OCI-LY7 (cell line): ENCODE measurements at regions not wholly inside any gene's neighbourhood (a gene's known extent, or its start where the extent isn't known, plus 50 kb on each side); places are given as distances from the start of the nearest gene placed in this dataset.

ENCODE experiments used
- CTCF ChIP-seq: fragments of 200-600 bp; sonication (generic); conservative IDR thresholded peaks from 2 replicates; pipeline ENCODE4 v1.5.1; 2014; ENCODE audit warnings: mild to moderate bottlenecking, antibody characterized with exemption, low read length, moderate library complexity, mixed read lengths
- EZH2phosphoT487 ChIP-seq: fragments of 200-600 bp; sonication (generic); IDR thresholded peaks from 2 replicates; pipeline ENCODE4 v1.6.1; 2018; ENCODE audit warnings: low read depth, borderline replicate concordance, mild to moderate bottlenecking, mixed run types, antibody characterized with exemption, low read length, moderate library complexity, mixed read lengths

GRCh38 chr14:100404419-100404818, 81.3 kb downstream of the SLC25A47 start:
- TF ChIP-seq EZH2phosphoT487, result no peak
- no peak for TF ChIP-seq CTCF
